Keratinocyte (primary cell): ENCODE measurements at regions not wholly inside any gene's neighbourhood (a gene's known extent, or its start where the extent isn't known, plus 50 kb on each side); places are given as distances from the start of the nearest gene placed in this dataset.

Experiments
- EZH2 ChIP-seq: IDR thresholded peaks from one replicate; pipeline ENCODE4 v1.6.1; 2012; ENCODE audit warnings: inconsistent platforms, mild to moderate bottlenecking, low read length, moderate library complexity
- TF ChIP-seq, protein P1 (sequence below), 3 experiments: IDR thresholded peaks in 1 of 3; conservative IDR thresholded peaks in 1 of 3; optimal IDR thresholded peaks in 1 of 3; 2 replicates in 2 of 3; 3 replicates in 1 of 3; pipeline versions ENCODE3 to v1.5.1; 2011; ENCODE audit warnings: low read length in 3 of 3, mild to moderate bottlenecking in 3 of 3, moderate library complexity in 2 of 3, control low read depth in 1 of 3, inconsistent platforms in 1 of 3; ENCODE audit not compliant: insufficient read depth in 2 of 3; ENCODE audit errors: extremely low read depth in 1 of 3

DNA sequence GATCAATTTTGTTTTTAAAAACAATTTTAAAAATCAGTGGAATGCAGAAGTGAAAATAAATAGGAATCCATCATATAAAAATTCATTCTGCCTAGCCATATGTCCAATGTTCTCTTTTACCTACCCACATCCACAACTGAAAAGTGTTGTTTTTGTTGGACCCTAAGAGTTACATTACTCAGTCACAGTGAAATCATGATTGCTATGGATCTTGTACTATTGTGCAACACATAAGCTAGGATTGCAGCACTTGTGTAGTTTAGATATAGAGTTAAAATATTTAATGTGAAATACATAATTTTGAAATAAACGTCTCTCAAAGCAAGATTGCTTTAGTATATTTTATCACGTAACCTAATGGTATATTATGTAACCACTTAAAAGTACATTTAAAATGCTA lies 213.3 kb upstream of the CLEC14A start:
- TF ChIP-seq, protein P1, sequence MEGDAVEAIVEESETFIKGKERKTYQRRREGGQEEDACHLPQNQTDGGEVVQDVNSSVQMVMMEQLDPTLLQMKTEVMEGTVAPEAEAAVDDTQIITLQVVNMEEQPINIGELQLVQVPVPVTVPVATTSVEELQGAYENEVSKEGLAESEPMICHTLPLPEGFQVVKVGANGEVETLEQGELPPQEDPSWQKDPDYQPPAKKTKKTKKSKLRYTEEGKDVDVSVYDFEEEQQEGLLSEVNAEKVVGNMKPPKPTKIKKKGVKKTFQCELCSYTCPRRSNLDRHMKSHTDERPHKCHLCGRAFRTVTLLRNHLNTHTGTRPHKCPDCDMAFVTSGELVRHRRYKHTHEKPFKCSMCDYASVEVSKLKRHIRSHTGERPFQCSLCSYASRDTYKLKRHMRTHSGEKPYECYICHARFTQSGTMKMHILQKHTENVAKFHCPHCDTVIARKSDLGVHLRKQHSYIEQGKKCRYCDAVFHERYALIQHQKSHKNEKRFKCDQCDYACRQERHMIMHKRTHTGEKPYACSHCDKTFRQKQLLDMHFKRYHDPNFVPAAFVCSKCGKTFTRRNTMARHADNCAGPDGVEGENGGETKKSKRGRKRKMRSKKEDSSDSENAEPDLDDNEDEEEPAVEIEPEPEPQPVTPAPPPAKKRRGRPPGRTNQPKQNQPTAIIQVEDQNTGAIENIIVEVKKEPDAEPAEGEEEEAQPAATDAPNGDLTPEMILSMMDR (optimal IDR thresholded peaks at IDR 0.05 in 1 of 3, IDR thresholded peaks at IDR 0.05 in 1 of 3, conservative IDR thresholded peaks at IDR 0.05 in 1 of 3; ENCODE audit: extremely low read depth in 1 of 3, insufficient read depth in 2 of 3, low read length in 3 of 3) = no peak
- TF ChIP-seq EZH2 = no peak
